Fibroblast of lung (primary cell): ENCODE measurements at regions not wholly inside any gene's neighbourhood (a gene's known extent, or its start where the extent isn't known, plus 50 kb on each side); places are given as distances from the start of the nearest gene placed in this dataset.

Source experiments
- EZH2 ChIP-seq: IDR thresholded peaks from 2 replicates; pipeline ENCODE4 v1.5.1; 2012; ENCODE audit warnings: low read length, control low read depth, mild to moderate bottlenecking; ENCODE audit errors: missing control alignments
- TF ChIP-seq, protein P1 (sequence below), 2 donors: IDR thresholded peaks in 1 of 2; conservative IDR thresholded peaks in 1 of 2; 1 replicate in 1 of 2; 2 replicates in 1 of 2; pipeline ENCODE4 v1.5.1; 2011 to 2012; ENCODE audit warnings: low read length in 2 of 2, control low read depth in 1 of 2, inconsistent platforms in 1 of 2, low read depth in 1 of 2, mild to moderate bottlenecking in 1 of 2

DNA sequence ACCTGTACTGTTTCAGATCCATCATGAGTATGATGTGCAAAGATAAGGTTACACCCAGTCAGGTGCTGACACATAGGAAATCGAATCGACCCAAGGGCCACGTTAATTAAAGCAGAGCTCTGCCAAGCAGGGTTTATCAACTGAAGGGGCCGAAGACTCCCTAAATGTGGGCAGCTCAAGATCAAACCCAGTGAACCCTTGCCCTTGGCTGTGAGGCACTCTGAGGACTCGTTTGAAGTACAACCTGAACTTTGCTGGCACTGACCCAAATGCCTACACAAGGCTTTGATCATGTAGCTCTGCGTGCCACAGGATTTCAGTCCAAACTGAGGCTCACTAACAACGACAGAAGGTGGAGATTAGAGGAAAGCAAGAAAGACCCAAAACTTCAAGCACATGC is 352.1 kb downstream of the MTX2 start:
- TF ChIP-seq, protein P1, sequence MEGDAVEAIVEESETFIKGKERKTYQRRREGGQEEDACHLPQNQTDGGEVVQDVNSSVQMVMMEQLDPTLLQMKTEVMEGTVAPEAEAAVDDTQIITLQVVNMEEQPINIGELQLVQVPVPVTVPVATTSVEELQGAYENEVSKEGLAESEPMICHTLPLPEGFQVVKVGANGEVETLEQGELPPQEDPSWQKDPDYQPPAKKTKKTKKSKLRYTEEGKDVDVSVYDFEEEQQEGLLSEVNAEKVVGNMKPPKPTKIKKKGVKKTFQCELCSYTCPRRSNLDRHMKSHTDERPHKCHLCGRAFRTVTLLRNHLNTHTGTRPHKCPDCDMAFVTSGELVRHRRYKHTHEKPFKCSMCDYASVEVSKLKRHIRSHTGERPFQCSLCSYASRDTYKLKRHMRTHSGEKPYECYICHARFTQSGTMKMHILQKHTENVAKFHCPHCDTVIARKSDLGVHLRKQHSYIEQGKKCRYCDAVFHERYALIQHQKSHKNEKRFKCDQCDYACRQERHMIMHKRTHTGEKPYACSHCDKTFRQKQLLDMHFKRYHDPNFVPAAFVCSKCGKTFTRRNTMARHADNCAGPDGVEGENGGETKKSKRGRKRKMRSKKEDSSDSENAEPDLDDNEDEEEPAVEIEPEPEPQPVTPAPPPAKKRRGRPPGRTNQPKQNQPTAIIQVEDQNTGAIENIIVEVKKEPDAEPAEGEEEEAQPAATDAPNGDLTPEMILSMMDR (conservative IDR thresholded peaks at IDR 0.05 in 1 of 2, IDR thresholded peaks at IDR 0.05 in 1 of 2; ENCODE audit: low read depth in 1 of 2, low read length in 2 of 2), result no peak
- TF ChIP-seq EZH2, result no peak
